GM13976 (cell line): ENCODE measurements at regions not wholly inside any gene's neighbourhood (a gene's known extent, or its start where the extent isn't known, plus 50 kb on each side); places are given as distances from the start of the nearest gene placed in this dataset.

Experiments used
- DNase-seq: peaks from one replicate; pipeline ENCODE4 v3.0.0; 2012; ENCODE audit warnings: low spot score
- in situ Hi-C: fragments of 300-500 bp; cut with MboI; formaldehyde crosslinking; loops from one replicate; pipeline ENCODE4 v1.12.0; 2022; ENCODE audit warnings: low sequenced_read_pairs, mixed read lengths, inconsistent platforms; ENCODE audit not compliant: unreplicated experiment
- TF ChIP-seq, protein P1 (sequence below): IDR thresholded peaks from 2 replicates; pipeline ENCODE4 v1.5.1; 2012; ENCODE audit warnings: borderline replicate concordance, mild to moderate bottlenecking; ENCODE audit not compliant: insufficient read depth; ENCODE audit errors: extremely low read depth, missing control alignments, control extremely low read depth

DNA sequence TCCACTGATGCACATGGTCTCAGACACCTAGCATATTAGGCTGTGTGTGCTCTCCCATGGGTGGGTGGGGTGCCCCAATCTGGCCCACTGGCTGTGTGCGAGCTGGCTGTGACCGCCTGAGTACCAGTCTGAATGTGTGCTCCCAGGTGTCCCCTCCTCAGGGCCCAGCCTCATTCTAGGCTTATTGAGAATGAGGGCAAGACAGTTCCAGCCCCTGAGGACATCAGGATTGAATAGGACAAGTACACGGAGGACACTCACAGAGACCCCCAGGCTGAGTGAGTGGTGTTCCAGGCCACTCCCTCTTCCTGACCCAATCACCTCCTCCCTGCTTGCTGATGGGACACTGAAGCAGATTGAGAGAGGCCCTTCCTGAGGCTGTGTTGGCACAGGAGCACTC, 116.1 kb upstream of the RAB6C start:
- TF ChIP-seq, protein P1, sequence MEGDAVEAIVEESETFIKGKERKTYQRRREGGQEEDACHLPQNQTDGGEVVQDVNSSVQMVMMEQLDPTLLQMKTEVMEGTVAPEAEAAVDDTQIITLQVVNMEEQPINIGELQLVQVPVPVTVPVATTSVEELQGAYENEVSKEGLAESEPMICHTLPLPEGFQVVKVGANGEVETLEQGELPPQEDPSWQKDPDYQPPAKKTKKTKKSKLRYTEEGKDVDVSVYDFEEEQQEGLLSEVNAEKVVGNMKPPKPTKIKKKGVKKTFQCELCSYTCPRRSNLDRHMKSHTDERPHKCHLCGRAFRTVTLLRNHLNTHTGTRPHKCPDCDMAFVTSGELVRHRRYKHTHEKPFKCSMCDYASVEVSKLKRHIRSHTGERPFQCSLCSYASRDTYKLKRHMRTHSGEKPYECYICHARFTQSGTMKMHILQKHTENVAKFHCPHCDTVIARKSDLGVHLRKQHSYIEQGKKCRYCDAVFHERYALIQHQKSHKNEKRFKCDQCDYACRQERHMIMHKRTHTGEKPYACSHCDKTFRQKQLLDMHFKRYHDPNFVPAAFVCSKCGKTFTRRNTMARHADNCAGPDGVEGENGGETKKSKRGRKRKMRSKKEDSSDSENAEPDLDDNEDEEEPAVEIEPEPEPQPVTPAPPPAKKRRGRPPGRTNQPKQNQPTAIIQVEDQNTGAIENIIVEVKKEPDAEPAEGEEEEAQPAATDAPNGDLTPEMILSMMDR = no peak
- in situ Hi-C loops = no loop called here
- DNase-seq = no peak

DNA sequence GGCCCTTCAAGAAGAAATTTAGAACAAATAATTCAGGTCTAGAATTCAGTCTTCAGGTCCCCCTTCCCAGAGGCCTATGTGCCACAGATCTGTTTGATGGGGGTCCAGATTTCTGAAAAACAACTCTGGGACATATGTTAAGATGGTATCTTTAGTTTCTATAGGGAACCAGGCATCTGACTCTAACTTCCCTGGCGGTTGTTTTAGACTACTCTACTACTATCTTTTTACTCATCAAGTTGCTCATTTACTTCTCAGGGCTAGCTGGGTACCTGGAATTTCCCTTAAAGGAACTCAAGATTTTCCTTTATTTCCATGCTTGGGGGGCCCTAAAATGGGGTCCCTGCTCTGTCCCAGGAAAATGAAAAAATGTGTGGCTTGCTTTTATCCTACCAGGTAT, 114.7 kb upstream of the RAB6C start:
- TF ChIP-seq, protein P1 = no peak
- in situ Hi-C loops = no loop called here
- no peak for DNase-seq

- TF ChIP-seq, protein P1 = no peak
- no peak for DNase-seq
- in situ Hi-C loops = no loop called here
These were observed 113.5 kb upstream of the RAB6C start for GRCh38 chr2:129865976-129866375.

DNA sequence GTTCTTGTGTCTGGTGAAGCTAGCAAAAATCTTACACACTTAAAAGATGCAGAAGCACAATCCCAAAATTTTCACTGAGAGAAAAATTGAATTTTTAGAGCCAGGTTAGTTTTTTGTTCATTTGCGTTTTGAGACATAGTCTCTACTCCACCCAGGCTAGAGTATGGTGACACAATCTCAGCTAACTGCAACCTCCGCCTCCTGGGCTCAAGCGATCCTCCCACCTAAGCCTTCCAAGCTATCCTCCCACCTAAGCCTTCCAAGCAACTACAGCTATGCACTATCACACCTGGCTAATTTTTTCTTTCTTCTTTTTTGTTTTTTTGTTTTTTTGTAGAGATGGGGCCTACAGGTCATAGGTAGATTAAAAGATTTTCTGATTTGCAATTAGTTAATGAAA, 113.1 kb upstream of the RAB6C start:
- in situ Hi-C loops = no loop called here
- DNase-seq = no peak
- TF ChIP-seq, protein P1 = no peak

GRCh38 chr2:129868151-129868550, 111.3 kb upstream of the RAB6C start:
- TF ChIP-seq, protein P1 = no peak
- in situ Hi-C loops = no loop called here
- no peak for DNase-seq

- in situ Hi-C loops = no loop called here
- TF ChIP-seq, protein P1 = no peak
These were observed 108.7 kb upstream of the RAB6C start for GRCh38 chr2:129870685-129871241.

More at GRCh38 chr2:129870685-129871241, 108.7 kb upstream of the RAB6C start:
- no peak for DNase-seq
